Epidermal melanocyte (primary cell): ENCODE measurements at regions not wholly inside any gene's neighbourhood (a gene's known extent, or its start where the extent isn't known, plus 50 kb on each side); places are given as distances from the start of the nearest gene placed in this dataset.
"Not testable (repeated sequence)": the region's sequence is repeated elsewhere in the genome, so short reads cannot be mapped to it uniquely, and the experiment has no call there.

Source experiments
- DNase-seq: peaks from one replicate; pipeline ENCODE4 v3.0.0; 2011; ENCODE audit warnings: low spot score; ENCODE audit not compliant: insufficient read length

DNA sequence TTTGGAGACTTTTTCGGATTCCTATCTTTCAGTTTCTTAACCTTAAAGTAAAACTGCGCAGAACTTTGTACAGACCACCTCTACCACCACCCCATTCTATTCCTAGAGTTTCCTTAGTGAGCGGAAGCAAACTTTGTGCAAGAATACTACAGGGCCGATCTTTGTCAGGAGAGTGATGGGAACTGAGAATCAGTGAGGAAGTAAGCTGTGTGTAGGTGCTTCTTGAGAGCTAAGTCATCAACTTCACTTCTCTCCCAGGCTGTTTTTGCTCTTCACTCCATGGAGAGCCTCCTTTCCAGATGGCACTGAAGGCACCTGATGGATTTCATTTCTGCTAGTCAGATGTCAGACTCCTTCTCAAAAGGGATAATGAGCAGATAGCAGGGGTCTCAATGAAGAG, 127.3 kb downstream of the SPATA31D1 start:
- no peak for DNase-seq

DNA sequence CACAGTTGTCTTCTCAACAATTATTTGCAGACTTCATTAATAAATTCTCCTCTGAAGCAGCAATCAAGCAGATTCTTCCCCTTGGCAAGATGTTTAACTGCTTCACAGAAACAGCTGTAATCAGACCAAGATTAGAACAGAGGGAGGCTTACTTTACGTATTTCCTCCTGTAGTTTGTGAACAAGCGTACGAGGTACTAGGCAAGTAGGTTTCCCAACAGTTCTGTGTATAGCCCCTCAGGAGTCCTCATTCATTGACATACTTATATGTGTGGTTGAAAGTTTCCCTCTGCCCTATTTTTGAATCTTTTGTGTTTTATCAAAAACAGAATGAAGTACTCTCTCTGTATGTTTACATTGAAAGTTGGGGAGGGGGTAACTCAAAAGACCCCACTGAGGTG, 128.0 kb downstream of the SPATA31D1 start:
- no peak for DNase-seq

DNA sequence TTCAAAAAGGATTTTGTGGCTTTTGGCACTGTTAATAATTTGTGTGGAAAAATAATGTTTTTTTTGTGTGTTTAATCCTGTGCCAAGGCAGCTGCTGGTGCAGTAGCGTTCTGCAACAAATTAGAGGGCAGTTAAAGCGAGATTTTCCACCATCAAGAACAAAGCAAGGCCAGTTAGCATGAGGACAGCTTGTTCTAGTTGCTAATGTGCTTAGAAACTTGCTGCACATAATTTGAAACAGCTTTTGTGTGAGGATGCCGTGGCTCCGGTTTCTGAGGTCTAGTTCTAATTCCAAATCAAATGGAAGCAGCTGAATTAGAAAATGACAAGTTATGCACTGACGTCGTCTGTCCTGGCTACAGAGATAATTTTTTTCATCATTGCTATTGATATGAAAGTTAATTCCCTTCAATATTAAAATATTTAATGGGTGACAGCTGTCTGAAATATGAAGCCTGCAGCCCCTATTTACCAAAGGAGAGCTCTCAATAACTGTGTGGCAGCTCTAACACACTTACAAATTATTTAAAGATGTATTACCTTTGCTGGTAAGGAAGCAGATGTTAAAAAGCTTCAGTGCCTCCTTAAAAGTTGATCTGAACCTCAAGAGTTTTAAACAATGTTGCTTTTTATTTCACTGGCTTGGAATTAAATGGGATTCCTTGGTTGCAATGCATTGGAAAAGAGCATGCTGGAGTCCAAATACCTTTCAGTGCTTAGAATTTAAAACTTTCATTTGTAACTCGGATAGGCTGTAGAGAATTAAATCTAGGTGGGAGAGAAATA, 128.6 kb downstream of the SPATA31D1 start:
- peak; percentile 51 for DNase-seq

DNA sequence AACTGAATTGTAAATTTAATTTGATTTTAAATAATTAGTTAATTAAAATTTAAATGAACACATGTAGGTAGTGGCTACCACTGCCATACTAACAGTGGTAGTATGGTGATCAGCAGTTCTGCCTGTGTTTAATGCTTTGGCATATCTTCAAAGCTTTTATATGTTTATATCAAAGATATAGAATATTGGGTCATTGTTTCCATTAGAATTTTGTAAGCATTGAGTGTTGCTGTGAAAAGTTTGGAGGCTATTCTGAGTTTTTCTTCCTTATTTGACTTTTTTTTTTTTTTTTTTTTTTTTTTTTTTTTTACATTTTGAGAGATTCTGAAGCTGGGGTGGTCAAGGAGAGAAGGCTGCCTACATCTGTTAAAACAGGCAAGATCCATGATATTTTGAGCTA, 134.2 kb downstream of the SPATA31D1 start:
- no peak for DNase-seq

DNA sequence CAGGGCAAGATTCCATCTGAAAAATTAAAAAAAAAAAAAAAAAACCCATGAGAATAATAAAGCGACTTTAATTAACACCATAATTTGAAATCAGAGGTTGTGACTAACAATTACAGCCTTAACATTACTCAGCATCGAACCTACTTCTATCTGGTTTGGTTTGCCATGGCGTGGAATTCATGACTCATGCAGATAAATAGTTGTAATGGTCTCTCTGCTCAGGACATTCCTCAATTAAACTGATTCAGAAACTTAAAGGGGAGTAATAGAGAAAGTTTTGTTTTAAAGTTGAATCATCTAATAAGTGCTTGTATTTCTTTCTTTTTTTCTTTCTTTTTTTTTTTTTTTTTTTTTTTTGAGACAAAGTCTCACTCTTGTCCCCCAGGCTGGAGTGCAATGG, 135.5 kb downstream of the SPATA31D1 start:
- DNase-seq, result no peak

DNA sequence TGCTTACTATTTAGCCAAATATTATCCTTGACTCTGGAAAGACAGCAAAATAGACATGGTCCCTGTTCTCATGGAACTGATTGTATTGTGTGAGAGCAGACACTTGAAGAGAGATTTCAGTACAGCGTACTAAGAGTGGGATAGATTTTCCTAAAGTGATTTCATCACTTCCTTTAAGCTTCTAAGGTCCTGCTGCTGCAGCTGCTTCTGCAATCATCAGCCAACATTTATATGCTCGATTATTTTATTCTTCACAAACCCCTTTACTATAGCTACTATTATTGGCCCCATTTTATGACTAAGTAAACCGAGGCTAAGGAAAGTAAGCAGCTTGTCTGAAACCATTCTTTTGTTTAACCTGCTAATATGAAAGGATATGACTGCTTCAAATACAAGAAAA, 137.7 kb downstream of the SPATA31D1 start:
- no peak for DNase-seq

DNA sequence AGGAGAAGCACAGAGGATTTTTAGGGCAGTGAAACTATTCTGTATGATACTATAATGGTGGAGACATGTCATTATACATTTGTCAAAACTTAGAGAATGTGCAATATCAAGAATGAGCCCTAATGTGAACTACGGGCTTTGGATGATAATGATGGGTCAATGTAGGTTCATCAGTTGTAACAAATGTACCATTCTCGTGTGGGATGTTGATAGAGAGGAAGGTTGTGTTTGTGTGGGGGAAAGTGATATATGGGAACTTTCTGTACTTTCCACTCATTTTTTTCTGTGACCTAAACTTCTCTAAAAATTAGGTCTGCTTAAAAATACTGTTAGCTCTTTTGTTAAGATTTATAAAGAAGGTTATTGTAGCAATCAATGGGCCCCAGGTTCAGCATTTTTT, 138.9 kb downstream of the SPATA31D1 start:
- no peak for DNase-seq

DNA sequence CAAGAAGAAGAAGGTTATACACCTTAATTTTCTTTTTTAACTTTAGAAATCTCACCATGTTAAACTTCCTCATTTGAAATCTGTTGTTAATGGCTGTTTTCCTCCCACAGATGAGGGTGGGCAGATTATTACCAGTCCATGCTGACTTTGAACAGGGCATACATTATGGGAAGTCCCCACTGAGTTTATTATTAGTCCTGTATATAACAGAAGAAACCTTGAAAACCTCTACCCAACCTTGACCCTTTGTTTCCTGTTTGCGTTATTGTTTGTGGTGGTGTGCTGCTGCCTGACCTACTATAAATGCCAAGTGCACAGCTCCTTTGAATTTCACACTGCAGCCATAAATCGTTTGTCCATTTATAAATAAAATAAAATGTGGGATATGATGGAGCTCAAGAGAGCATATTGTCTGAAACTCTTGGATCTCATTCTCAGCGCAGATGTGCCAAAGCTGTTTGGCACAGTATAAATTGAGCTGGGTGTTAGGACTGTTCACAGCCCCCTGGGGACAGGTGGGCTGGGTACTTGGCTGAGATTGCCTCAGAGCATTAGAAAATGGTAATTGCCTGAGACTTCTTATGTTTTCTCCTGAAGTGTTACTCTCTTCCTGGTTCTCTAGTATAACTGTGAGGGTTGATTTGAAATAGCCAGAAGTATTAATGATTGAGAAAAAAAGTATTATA, 139.6 kb downstream of the SPATA31D1 start:
- DNase-seq, result no peak

DNA sequence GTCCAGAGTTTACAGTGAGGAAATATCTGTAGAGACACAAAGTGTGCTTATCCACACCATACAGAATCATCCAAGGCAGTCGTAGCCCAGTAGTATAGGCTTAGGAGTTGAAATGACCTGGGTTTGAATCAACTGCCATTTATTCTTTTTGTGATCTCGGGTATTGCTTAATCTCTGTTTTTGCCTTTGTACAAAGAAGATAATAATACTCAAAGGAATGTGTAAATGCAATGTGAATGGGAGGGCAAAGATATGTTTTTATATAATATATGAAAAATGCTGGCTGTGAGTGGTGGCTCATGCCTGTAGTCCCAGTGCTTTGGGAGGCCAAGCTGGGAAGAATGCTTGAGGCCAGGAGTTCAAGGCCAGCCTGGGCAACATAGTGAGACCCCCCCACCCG, 141.1 kb downstream of the SPATA31D1 start:
- no peak for DNase-seq

DNA sequence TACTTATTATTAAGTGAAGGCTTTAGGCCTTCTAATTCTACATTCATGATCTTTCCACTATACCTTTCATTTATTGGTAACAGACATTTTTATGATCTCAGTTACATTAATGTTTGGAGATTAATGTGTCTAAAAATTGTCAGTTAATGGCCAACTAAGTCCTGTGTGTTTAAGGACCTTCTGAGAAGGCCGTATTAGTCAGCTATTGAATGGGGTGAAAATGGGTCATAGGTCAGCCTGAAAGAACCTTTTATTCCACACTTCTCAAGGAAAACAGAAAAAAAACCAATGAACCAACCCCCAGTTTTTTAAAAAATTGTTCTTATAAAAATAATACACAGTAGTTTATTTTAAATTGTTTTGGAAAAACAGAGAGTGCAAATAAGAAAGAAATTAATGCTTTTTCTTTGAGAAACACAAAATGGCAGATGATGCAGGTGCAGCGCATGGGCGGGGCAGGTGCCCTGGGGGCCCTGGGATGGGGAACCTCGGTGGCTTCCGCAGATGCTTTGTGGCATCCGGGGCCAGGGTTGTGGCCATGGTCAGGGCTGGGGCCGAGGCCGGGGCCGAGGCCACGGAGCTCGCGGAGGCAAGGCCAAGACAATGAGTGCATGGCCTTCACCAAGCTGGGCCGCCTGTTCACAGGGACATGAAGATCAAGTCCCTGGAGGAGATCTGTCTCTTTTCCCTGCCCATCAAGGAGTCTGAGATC, 141.9 kb downstream of the SPATA31D1 start:
- no peak for DNase-seq

DNA sequence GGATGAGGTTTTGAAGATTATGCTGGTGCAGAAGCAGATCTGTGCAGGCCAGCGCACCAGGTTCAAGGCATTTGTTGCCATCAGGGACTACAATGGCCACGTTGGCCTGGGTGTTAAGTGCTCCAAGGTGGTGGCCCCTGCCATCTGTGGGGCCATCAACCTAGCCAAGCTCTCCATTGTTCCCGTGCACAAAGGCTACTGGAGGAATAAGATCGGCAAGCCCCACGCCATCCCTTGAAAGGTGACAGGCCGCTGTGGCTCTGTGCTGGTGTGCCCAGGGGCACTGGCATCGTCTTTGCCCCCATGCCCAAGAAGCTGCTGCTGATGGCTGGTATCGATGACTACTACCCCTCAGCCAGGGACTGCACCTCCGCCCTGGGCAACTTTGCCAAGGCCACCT, 142.5 kb downstream of the SPATA31D1 start:
- no peak for DNase-seq

DNA sequence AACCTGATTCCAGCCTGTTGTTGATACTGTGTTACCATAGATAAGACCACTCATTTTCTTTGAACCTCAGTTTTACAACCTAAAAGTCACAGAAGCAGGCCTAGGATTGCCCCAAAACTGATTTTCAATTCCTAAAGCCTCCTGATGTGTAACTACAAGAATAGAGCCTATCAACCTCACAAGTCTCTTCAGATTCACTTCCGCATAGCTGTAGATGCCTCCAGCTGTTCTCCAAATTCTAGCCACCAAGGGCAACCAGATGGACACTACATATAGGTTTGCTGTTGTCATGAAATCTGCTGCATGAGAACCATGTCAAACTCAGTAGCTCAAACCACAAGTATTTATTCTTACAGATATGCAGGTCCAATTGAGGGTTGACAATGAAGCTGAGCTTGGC, 143.5 kb downstream of the SPATA31D1 start:
- DNase-seq, result no peak

DNA sequence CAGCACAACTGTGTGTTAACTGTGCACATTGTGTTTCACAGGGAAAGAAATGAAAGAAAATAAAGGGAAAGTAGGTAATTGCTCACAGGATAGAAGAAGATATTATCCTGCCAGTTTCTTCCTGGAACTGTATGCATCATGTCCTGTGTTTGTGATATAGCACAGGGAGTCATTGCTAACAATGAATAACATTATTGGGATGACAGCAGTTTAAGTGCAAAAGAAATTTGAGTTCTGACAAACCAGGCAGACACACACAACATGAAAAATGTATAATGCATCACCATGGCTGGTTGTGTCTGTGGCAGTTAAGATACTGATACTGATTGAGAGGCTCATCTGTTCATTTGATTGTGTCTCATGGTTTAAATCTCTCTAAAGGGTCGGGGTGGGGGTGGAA, 145.4 kb downstream of the SPATA31D1 start:
- no peak for DNase-seq

DNA sequence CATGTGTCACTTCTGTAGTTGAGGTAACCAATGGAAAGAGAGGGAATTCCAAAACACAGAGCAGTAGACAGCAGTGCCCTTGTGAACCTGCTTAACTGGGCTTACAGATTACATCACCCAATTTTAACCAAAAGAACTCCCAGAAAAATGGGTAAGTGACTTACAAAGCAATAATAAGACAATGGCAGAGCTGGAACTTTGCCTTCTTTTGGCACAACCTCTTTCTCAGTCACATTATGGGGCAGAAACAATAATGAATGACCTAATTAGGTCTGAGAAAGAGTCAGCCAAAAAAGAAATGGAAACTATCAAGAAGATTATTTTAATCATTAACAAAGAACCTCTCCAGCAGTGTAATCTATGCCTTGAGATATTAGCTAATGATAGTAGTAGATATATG, 146.5 kb downstream of the SPATA31D1 start:
- no peak for DNase-seq

DNA sequence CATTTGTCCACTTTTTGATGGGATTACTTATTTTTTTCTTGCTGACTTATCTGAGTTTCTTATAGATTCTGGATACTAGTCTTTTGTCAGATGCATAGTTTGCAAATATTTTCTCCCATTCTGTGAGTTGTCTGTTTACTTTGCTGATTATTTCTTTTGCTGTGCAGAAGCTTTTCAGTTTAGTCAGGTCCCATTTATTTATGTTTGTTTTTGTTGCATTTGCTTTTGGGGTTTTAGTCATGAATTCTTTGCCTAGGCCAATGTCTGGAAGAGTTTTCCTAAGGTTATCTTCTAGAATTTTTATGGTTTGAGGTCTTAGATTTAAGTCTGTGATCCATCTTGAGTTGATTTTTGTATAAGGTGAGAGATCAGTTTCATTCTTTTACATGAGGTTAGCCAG, 149.5 kb downstream of the SPATA31D1 start:
- not testable (repeated sequence) for DNase-seq

DNA sequence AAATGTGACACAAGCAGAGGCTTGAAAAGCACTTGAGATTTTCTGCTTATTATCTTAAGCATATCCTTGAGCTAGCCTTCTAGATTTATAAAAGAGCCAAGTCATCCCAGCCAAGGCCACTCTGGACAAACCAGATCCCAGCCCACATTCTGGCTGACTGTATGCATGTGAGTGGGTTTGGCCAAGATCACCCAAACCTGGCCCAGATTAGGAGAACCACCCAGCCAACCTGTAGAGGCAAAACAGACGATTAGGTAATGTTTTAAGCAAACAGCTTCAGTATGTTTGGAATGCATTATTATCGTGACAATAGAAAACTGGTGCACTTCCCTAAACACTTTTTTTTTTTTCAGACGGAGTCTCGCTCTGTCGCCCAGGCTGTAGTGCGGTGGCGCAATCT, 151.9 kb downstream of the SPATA31D1 start:
- no peak for DNase-seq

DNA sequence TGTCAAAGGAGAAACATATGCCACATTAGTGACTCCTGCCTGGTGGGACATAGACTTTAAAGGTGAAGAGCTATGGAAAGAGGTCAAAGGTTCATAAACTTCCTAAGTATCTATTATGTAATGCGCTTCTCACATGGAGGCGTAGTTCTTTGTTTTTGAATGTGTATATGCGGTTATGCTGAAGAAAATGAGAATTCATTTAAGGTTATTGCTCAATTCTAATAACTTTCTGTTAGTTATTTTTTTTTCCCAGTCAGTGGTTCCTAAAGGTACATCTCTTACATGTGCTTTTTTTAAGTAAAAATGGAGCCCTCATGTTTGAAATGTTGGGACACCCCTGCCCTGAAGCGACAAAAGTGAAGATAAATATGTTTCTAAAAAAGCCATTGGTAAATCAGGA, 156.2 kb downstream of the SPATA31D1 start:
- DNase-seq, result no peak

DNA sequence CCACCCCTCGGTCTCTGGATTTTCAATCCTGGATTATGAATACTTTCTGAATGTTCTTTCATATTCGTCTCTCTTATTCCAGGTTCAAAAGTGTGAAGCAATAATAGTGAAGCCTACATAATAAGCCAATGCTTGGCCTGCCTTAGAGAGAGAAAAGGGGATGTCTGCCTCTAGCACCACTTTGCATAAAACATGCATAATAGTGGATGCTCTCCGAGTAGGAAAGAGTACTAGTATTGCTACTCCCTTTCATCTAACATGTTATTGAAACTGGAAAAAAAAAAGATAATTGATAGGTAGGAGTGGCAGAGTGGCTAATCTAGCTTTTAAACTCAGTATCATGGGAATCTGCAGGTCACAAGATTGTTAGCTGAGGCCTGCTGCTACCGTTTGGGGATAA, 158.1 kb downstream of the SPATA31D1 start:
- no peak for DNase-seq

DNA sequence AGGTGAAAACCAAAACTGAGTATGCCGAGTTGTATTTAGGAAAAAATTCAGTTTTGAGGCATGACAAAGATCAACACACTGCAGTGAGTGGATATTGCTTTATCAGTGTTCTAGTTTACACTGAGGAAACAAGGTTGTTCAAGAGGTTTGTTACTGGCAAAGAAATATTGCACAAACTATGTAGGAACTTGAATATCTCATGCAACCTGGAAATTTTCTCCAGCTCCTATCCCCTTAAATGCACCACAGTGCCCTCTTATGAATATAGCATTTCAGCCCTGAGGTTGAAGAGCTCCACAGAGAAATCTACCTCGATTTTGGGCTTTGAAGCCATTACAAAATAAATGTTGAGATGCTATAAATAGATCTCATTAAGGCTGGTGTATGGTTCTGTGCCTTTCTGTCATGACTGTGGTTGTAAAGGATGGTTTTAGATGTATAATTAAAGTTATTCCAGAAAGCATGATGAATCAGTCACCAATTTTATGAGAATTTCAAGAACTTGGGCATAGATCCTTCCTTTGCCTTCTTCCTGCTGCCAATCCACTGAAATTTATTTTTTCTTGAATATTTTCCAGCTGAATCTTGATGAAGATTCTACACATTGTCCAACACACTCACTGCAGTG, 159.3 kb downstream of the SPATA31D1 start:
- DNase-seq, result no peak

DNA sequence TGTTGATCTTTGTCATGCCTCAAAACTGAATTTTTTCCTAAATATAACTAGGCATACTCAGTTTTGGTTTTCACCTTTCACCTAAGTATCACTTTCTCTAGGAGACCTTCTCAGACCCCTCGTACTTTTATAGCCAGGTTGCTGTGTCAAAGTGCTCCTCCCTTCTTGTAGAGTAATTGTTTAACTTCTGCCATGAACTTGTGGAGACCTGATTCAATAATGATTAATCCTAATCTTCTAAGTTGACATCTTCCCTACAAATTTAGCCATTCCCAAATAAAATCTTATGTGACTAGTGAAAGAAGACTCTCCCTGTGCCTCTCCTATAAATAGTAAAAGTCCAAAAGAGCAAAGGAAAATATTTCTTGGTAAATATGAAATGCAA, 159.8 kb downstream of the SPATA31D1 start:
- no peak for DNase-seq

DNA sequence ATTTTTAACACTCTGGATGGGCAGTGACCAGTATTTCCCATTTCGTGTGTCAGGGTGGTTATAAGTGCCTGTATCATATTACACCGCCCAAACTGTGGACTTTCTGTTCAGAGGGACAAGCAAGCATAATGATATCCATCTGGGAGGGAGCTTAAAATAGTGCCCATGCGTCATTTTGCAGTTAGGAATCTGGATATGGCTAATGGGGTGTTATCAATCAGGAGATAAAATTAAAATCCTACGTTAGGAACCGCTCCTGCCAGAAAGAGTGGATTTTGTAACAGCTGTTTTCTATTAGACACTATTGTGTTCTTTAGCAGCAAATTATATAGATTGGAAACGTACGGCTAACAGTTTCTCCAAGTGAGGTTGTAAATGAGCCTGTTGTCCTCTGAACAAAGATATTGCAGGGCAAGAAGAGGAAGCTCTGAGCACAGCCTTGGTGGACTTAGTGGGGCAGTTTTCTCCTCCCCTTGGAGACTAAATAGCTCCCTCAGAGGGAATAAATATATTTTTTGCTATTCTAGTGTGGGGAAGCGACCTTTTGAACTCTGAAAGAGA, 160.4 kb downstream of the SPATA31D1 start:
- DNase-seq, result no peak

DNA sequence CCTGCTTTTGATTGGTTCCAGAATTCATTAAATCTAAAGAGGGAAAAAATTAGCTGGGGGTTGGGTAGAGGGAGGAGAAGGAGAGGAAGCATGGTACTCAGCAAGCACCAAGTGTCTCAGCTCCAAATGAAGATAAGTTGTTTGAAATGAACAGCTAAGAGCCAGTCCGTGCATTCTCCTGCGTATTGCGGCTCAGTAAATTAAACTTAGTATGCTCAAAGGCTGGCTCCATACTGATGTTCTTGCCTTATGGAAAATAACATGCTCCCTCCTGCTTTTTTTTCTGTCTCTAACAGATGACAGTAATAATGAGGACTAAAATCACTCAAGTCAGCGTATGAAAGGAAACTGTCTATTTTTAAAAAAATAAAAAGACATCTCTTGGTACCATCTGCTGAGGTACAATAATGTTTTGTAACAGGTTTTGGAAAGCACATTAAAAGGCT, 161.0 kb downstream of the SPATA31D1 start:
- no peak for DNase-seq
